ENCODE measurements at regions not wholly inside any gene's neighbourhood (a gene's known extent, or its start where the extent isn't known, plus 50 kb on each side); places are given as distances from the start of the nearest gene placed in this dataset.

DNA sequence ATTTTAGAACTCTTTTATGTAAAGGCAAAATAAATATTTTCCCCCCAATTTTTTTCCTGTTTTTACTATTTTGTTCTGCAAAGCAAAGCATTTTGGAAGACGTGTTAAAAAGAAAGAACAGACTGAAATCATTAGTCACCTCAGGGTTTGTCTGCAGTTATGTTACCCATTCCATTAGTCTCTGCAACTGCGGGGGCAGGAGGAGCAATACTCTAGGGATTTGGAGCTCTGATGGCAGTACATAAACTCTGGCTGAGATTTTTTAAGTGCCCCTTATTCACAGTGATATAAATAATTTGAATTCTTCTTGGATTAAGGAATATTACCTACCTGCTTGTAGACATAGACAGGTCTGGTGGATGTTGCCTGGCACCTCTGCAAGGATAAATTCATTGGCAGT, 88.0 kb upstream of the CELF4 start:
- TF ChIP-seq POLR2A (IDR thresholded peaks at IDR 0.05) = no peak
- TF ChIP-seq, protein P1, sequence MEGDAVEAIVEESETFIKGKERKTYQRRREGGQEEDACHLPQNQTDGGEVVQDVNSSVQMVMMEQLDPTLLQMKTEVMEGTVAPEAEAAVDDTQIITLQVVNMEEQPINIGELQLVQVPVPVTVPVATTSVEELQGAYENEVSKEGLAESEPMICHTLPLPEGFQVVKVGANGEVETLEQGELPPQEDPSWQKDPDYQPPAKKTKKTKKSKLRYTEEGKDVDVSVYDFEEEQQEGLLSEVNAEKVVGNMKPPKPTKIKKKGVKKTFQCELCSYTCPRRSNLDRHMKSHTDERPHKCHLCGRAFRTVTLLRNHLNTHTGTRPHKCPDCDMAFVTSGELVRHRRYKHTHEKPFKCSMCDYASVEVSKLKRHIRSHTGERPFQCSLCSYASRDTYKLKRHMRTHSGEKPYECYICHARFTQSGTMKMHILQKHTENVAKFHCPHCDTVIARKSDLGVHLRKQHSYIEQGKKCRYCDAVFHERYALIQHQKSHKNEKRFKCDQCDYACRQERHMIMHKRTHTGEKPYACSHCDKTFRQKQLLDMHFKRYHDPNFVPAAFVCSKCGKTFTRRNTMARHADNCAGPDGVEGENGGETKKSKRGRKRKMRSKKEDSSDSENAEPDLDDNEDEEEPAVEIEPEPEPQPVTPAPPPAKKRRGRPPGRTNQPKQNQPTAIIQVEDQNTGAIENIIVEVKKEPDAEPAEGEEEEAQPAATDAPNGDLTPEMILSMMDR (IDR thresholded peaks at IDR 0.05) = no peak

Measured in testis (tissue), 2 donors.